GM23338 (cell line): ENCODE measurements at regions not wholly inside any gene's neighbourhood (a gene's known extent, or its start where the extent isn't known, plus 50 kb on each side); places are given as distances from the start of the nearest gene placed in this dataset.

Source experiments
- ATAC-seq: fragments of 200-7000 bp; cut with Tn5 transposase; 3 replicates; pipeline ENCODE4 v1.9.1; 2020
- DNase-seq: peaks from one replicate; pipeline ENCODE4 v3.0.0-alpha.2; 2015; ENCODE audit warnings: low spot score
- H2AFZ ChIP-seq: fragments of 200-600 bp; sonication (generic); 2 replicates; pipeline ENCODE4 v1.8.0; 2016; ENCODE audit warnings: antibody characterized with exemption, mild to moderate bottlenecking, moderate library complexity
- H3F3A ChIP-seq: fragments of 200-600 bp; sonication (generic); replicated peaks from 2 replicates; pipeline ENCODE4 v1.8.0; 2017; ENCODE audit warnings: antibody characterized with exemption, mixed run types, low read depth
- H3K27ac ChIP-seq: fragments of 200-600 bp; sonication (generic); 2 replicates; pipeline ENCODE4 v1.6.1; 2016; ENCODE audit warnings: low read depth
- H3K27me3 ChIP-seq: fragments of 200-600 bp; sonication (generic); 2 replicates; pipeline ENCODE4 v1.8.0; 2016; ENCODE audit warnings: mild to moderate bottlenecking, mixed run types, moderate library complexity; ENCODE audit not compliant: insufficient read depth
- H3K36me3 ChIP-seq: fragments of 200-600 bp; sonication (generic); 2 replicates; pipeline ENCODE4 v1.8.0; 2016; ENCODE audit warnings: mild to moderate bottlenecking; ENCODE audit not compliant: insufficient read depth
- H3K4me1 ChIP-seq: fragments of 200-600 bp; sonication (generic); 2 replicates; pipeline ENCODE4 v1.8.0; 2016; ENCODE audit warnings: mild to moderate bottlenecking, moderate library complexity; ENCODE audit not compliant: insufficient read depth
- H3K4me2 ChIP-seq: fragments of 200-600 bp; sonication (generic); 2 replicates; pipeline ENCODE4 v1.7.1; 2017; ENCODE audit warnings: mixed run types
- H3K4me3 ChIP-seq: fragments of 200-600 bp; sonication (generic); 2 replicates; pipeline ENCODE4 v1.6.1; 2016; ENCODE audit warnings: mixed run types
- H3K79me2 ChIP-seq: fragments of 200-600 bp; sonication (generic); replicated peaks from 2 replicates; pipeline ENCODE4 v1.8.0; 2017; ENCODE audit warnings: mild to moderate bottlenecking; ENCODE audit not compliant: insufficient read depth
- H3K9me2 ChIP-seq: fragments of 200-600 bp; sonication (generic); 2 replicates; pipeline ENCODE4 v1.8.0; 2017; ENCODE audit not compliant: insufficient read depth
- H4K20me1 ChIP-seq: fragments of 200-600 bp; sonication (generic); replicated peaks from 2 replicates; pipeline ENCODE4 v1.8.0; 2017; ENCODE audit warnings: mild to moderate bottlenecking; ENCODE audit not compliant: insufficient read depth
- H3K27ac Mint-ChIP-seq: 2 replicates; pipeline ENCODE4 v1.8.0; 2020; ENCODE audit warnings: inconsistent platforms, mild to moderate bottlenecking, moderate library complexity, mixed read lengths
- H3K27me3 Mint-ChIP-seq: 3 replicates; pipeline ENCODE4 v1.8.0; 2022; ENCODE audit warnings: low read depth, mild to moderate bottlenecking, moderate library complexity, mixed read lengths, inconsistent platforms; ENCODE audit not compliant: insufficient read depth, poor library complexity
- H3K36me3 Mint-ChIP-seq: 3 replicates; pipeline ENCODE4 v1.8.0; 2021; ENCODE audit warnings: low read depth, mild to moderate bottlenecking, inconsistent platforms, moderate library complexity, mixed read lengths
- H3K4me1 Mint-ChIP-seq: 3 replicates; pipeline ENCODE4 v1.8.0; 2020; ENCODE audit warnings: mild to moderate bottlenecking, inconsistent platforms, mixed read lengths
- H3K4me3 Mint-ChIP-seq: 3 replicates; pipeline ENCODE4 v1.8.0; 2021; ENCODE audit warnings: moderate library complexity, mild to moderate bottlenecking, inconsistent platforms, mixed read lengths
- H3K9me3 Mint-ChIP-seq: 3 replicates; pipeline ENCODE4 v1.8.0; 2020; ENCODE audit warnings: moderate library complexity, mild to moderate bottlenecking, inconsistent platforms, mixed read lengths
- ETS1 ChIP-seq: IDR thresholded peaks from 2 replicates; pipeline ENCODE4 v1.6.1; 2016; ENCODE audit warnings: antibody characterized with exemption
- EZH2 ChIP-seq: fragments of 200-600 bp; sonication (generic); IDR thresholded peaks from one replicate; pipeline ENCODE4 v1.8.0; 2017; ENCODE audit warnings: antibody characterized with exemption, mild to moderate bottlenecking, low read depth; ENCODE audit not compliant: unreplicated experiment
- EZH2phosphoT487 ChIP-seq: fragments of 200-600 bp; sonication (generic); IDR thresholded peaks from one replicate; pipeline ENCODE4 v1.8.1; 2018; ENCODE audit warnings: antibody characterized with exemption; ENCODE audit not compliant: unreplicated experiment
- NANOG ChIP-seq: IDR thresholded peaks from 2 replicates; pipeline ENCODE4 v1.6.1; 2016; ENCODE audit warnings: antibody characterized with exemption, borderline replicate concordance
- POLR2AphosphoS5 ChIP-seq: IDR thresholded peaks from 2 replicates; pipeline ENCODE4 v1.6.1; 2016; ENCODE audit warnings: antibody characterized with exemption, low read depth
- REST ChIP-seq: IDR thresholded peaks from one replicate; pipeline ENCODE4 v1.6.1; 2018; ENCODE audit warnings: antibody characterized with exemption; ENCODE audit not compliant: unreplicated experiment
- STAT1 ChIP-seq: IDR thresholded peaks from one replicate; pipeline ENCODE4 v1.6.1; 2016; ENCODE audit warnings: antibody characterized with exemption; ENCODE audit not compliant: unreplicated experiment
- ZNF331 ChIP-seq: fragments of 250-450 bp; sonication (Bioruptor Pico); IDR thresholded peaks from 2 replicates; pipeline ENCODE4 v1.5.0; 2020; ENCODE audit warnings: low read depth, mild to moderate bottlenecking, moderate library complexity
- TF ChIP-seq, protein P1 (sequence below), 2 experiments: fragments of 200-600 bp in 1 of 2; sonication (generic) in 1 of 2; conservative IDR thresholded peaks; 2 replicates each; pipeline versions ENCODE4 v1.5.1 to v1.6.1; 2016 to 2017; ENCODE audit warnings: antibody characterized with exemption in 2 of 2, low read depth in 2 of 2, mild to moderate bottlenecking in 2 of 2, moderate library complexity in 1 of 2

GRCh38 chr1:14190508-14190907 lies 408.0 kb upstream of the KAZN start:
- Histone ChIP-seq H3F3A (no peaks in the 10 kb centered on the region), H3K27me3 (no peaks in the 10 kb centered on the region), H3K4me2 (no peak overlapping the region), H4K20me1 (no peaks in the 10 kb centered on the region), H3K9me2 (peaks cover 26% of the 10 kb centered on the region), H2AFZ (no peak overlapping the region), H3K4me1 (no peaks in the 10 kb centered on the region), H3K36me3 (no peaks in the 10 kb centered on the region), H3K79me2 (no peaks in the 10 kb centered on the region), H3K4me3 (no peak overlapping the region), H3K27ac (no peak overlapping the region)
- Mint-ChIP-seq H3K4me3 (no peak overlapping the region), H3K36me3 (no peaks in the 10 kb centered on the region; the same call in 2 of the 3 replicates), H3K27me3 (no peaks in the 10 kb centered on the region), H3K9me3 (peaks cover 3% of the 10 kb centered on the region; the same call in 2 of the 3 replicates), H3K27ac (no peak overlapping the region), H3K4me1 (no peaks in the 10 kb centered on the region)
- ATAC-seq (no peak), DNase-seq (no peak)
- TF ChIP-seq STAT1 (no peak), REST (no peak), POLR2AphosphoS5 (no peak), NANOG (no peak), ZNF331 (CRISPR knock-in tag) (no peak), ETS1 (no peak), EZH2phosphoT487 (no peak)

DNA sequence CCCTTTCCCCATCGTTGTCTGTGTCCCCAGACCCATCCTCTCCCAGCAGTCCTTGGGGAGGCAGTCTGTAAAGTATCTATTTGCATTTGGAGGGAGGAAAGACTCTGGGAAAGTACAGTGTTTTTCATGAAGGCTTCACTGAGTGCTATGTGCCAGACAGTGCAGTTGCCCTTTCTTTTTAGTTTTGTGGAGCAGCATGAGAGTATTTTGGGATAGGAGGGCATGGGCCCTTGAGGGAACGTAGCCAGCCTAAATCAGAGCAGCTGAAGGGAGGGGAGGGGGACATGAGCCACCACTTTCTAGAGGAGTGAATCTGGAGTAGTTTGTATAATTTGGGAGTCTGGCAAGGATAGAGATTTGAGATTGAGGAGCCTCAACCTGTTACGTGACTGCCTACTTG lies 404.0 kb upstream of the KAZN start:
- Histone ChIP-seq H3K4me2 (no peak overlapping the region), H3K4me1 (no peaks in the 10 kb centered on the region), H3K9me2 (peaks cover 15% of the 10 kb centered on the region), H3K79me2 (no peaks in the 10 kb centered on the region), H3K36me3 (no peaks in the 10 kb centered on the region), H3K4me3 (no peak overlapping the region), H4K20me1 (no peaks in the 10 kb centered on the region), H3F3A (no peaks in the 10 kb centered on the region), H3K27ac (no peak overlapping the region), H3K27me3 (no peaks in the 10 kb centered on the region), H2AFZ (no peak overlapping the region)
- DNase-seq (no peak), ATAC-seq (no peak)
- H3K27me3 Mint-ChIP-seq = no peaks in the 10 kb centered on the region
- peaks cover 3% of the 10 kb centered on the region; the same call in 2 of the 3 replicates for H3K9me3 Mint-ChIP-seq
- H3K27ac Mint-ChIP-seq = no peak overlapping the region
- H3K4me1 Mint-ChIP-seq = no peaks in the 10 kb centered on the region
- H3K4me3 Mint-ChIP-seq = no peak overlapping the region
- H3K36me3 Mint-ChIP-seq = no peaks in the 10 kb centered on the region; the same call in 2 of the 3 replicates
- no peak for TF ChIP-seq STAT1
- no peak for TF ChIP-seq EZH2
- no peak for TF ChIP-seq EZH2phosphoT487
- TF ChIP-seq, protein P1, sequence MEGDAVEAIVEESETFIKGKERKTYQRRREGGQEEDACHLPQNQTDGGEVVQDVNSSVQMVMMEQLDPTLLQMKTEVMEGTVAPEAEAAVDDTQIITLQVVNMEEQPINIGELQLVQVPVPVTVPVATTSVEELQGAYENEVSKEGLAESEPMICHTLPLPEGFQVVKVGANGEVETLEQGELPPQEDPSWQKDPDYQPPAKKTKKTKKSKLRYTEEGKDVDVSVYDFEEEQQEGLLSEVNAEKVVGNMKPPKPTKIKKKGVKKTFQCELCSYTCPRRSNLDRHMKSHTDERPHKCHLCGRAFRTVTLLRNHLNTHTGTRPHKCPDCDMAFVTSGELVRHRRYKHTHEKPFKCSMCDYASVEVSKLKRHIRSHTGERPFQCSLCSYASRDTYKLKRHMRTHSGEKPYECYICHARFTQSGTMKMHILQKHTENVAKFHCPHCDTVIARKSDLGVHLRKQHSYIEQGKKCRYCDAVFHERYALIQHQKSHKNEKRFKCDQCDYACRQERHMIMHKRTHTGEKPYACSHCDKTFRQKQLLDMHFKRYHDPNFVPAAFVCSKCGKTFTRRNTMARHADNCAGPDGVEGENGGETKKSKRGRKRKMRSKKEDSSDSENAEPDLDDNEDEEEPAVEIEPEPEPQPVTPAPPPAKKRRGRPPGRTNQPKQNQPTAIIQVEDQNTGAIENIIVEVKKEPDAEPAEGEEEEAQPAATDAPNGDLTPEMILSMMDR (conservative IDR thresholded peaks at IDR 0.05; ENCODE audit: low read depth in 2 of 2) = no peak
- no peak for TF ChIP-seq ZNF331 (CRISPR knock-in tag)
- no peak for TF ChIP-seq ETS1
